MM.1S (cell line): ENCODE measurements at regions not wholly inside any gene's neighbourhood (a gene's known extent, or its start where the extent isn't known, plus 50 kb on each side); places are given as distances from the start of the nearest gene placed in this dataset.

Source experiments
- DNase-seq: peaks from one replicate; pipeline ENCODE4 v3.0.0-alpha.2; 2015
- H2AFZ ChIP-seq: fragments of 300-600 bp; sonication (generic); 2 replicates; pipeline ENCODE4 v1.6.0; 2016; ENCODE audit warnings: antibody characterized with exemption, low read length
- H3F3A ChIP-seq: fragments of 300-600 bp; sonication (generic); 2 replicates; pipeline ENCODE4 v1.6.1; 2016; ENCODE audit warnings: mild to moderate bottlenecking, antibody characterized with exemption, low read length, moderate library complexity, mixed read lengths; ENCODE audit not compliant: insufficient read depth
- H3K27ac ChIP-seq: fragments of 300-600 bp; sonication (generic); 2 replicates; pipeline ENCODE4 v1.5.1; 2016; ENCODE audit warnings: mild to moderate bottlenecking, low read length
- H3K27me3 ChIP-seq: fragments of 300-600 bp; sonication (generic); replicated peaks from 2 replicates; pipeline ENCODE4 v1.6.0; 2016; ENCODE audit warnings: low read length; ENCODE audit not compliant: insufficient read depth
- H3K36me3 ChIP-seq: fragments of 300-600 bp; sonication (generic); replicated peaks from 2 replicates; pipeline ENCODE4 v1.6.1; 2016; ENCODE audit warnings: mild to moderate bottlenecking, low read length, mixed read lengths; ENCODE audit not compliant: insufficient read depth
- H3K4me1 ChIP-seq: fragments of 300-600 bp; sonication (generic); 2 replicates; pipeline ENCODE4 v1.6.1; 2016; ENCODE audit warnings: low read length, mixed read lengths
- H3K4me2 ChIP-seq: fragments of 300-600 bp; sonication (generic); 2 replicates; pipeline ENCODE4 v1.6.0; 2016; ENCODE audit warnings: low read depth, low read length
- H3K4me3 ChIP-seq: fragments of 300-600 bp; sonication (generic); 2 replicates; pipeline ENCODE4 v1.5.1; 2016; ENCODE audit warnings: low read length, mixed read lengths
- H3K79me2 ChIP-seq: fragments of 300-600 bp; sonication (generic); 2 replicates; pipeline ENCODE4 v1.6.1; 2016; ENCODE audit warnings: mixed run types, low read length, mixed read lengths
- H3K9ac ChIP-seq: fragments of 300-600 bp; sonication (generic); 2 replicates; pipeline ENCODE4 v1.6.1; 2016; ENCODE audit warnings: low read length, mixed read lengths
- H3K9me2 ChIP-seq: fragments of 300-600 bp; sonication (generic); replicated peaks from 2 replicates; pipeline ENCODE4 v1.6.1; 2016; ENCODE audit warnings: mild to moderate bottlenecking, low read length, mixed read lengths; ENCODE audit not compliant: insufficient read depth
- H3K9me3 ChIP-seq: fragments of 300-600 bp; sonication (generic); replicated peaks from 2 replicates; pipeline ENCODE4 v1.6.1; 2016; ENCODE audit warnings: mild to moderate bottlenecking, low read length, mixed read lengths; ENCODE audit not compliant: insufficient read depth
- H4K20me1 ChIP-seq: fragments of 300-600 bp; sonication (generic); 2 replicates; pipeline ENCODE4 v1.6.1; 2016; ENCODE audit warnings: mild to moderate bottlenecking, low read length, moderate library complexity, mixed read lengths; ENCODE audit not compliant: insufficient read depth
- EZH2 ChIP-seq: fragments of 300-600 bp; sonication (generic); optimal IDR thresholded peaks from 2 replicates; pipeline ENCODE3; 2017; ENCODE audit warnings: low read depth, mild to moderate bottlenecking, antibody characterized with exemption, low read length, mixed read lengths
- EZH2phosphoT487 ChIP-seq: fragments of 300-600 bp; sonication (generic); IDR thresholded peaks from 2 replicates; pipeline ENCODE4 v1.6.1; 2018; ENCODE audit warnings: antibody characterized with exemption, low read length
- TF ChIP-seq, protein P1 (sequence below): fragments of 300-600 bp; sonication (generic); IDR thresholded peaks from 2 replicates; pipeline ENCODE4 v1.5.1; 2016; ENCODE audit warnings: antibody characterized with exemption, low read length, mixed read lengths

DNA sequence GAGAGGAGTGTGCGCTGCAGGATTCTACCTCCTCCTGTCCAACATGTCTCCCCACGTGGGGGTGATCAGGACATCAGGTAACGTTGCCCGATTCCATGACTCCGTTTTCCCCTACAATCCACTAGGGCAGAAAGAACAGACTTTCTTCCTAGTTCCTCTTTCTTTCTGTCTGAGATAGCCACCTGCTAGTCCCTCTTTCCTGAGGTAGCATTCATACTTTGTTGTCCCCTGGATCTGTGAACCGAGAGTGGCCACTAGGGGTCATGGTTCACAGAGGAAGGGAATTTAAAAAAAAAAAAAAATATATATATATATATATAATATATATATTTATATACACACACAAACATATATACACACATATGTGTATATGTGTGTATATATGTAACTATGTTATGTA, 210.0 kb upstream of the ZNF521 start:
- no peaks in the 10 kb centered on the region for H4K20me1 ChIP-seq
- no peak overlapping the region for H3K4me3 ChIP-seq
- peak; percentile 31 for DNase-seq
- no peaks in the 10 kb centered on the region for H3K27me3 ChIP-seq
- H3F3A ChIP-seq: no peaks in the 10 kb centered on the region
- no peaks in the 10 kb centered on the region for H3K9me2 ChIP-seq
- no peak overlapping the region for H2AFZ ChIP-seq
- H3K27ac ChIP-seq: no peak overlapping the region
- no peaks in the 10 kb centered on the region for H3K79me2 ChIP-seq
- no peaks in the 10 kb centered on the region for H3K36me3 ChIP-seq
- no peak overlapping the region for H3K4me2 ChIP-seq
- H3K9me3 ChIP-seq: no peaks in the 10 kb centered on the region
- no peaks in the 10 kb centered on the region for H3K4me1 ChIP-seq
- H3K9ac ChIP-seq: no peak overlapping the region
- TF ChIP-seq, protein P1, sequence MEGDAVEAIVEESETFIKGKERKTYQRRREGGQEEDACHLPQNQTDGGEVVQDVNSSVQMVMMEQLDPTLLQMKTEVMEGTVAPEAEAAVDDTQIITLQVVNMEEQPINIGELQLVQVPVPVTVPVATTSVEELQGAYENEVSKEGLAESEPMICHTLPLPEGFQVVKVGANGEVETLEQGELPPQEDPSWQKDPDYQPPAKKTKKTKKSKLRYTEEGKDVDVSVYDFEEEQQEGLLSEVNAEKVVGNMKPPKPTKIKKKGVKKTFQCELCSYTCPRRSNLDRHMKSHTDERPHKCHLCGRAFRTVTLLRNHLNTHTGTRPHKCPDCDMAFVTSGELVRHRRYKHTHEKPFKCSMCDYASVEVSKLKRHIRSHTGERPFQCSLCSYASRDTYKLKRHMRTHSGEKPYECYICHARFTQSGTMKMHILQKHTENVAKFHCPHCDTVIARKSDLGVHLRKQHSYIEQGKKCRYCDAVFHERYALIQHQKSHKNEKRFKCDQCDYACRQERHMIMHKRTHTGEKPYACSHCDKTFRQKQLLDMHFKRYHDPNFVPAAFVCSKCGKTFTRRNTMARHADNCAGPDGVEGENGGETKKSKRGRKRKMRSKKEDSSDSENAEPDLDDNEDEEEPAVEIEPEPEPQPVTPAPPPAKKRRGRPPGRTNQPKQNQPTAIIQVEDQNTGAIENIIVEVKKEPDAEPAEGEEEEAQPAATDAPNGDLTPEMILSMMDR: peak; percentile 24
- no peak for TF ChIP-seq EZH2

DNA sequence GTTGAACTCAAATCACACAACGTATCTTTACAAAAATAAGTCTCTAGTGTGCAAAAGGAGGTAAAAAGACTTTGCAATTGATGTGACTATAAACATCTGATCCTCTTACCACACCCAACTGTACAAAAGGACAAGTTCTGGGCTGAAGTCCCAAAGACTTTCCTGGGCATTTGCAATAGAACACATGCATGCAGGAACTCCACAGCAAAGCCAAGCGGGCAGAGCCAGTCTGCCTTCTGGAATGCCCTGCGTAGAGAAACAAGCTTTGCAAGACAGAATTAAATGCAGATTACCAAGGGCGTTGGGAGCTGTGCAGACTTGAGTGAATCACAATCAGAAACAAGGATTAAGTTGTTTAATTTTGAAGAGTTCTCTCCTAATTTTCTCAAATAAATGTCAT, 208.4 kb upstream of the ZNF521 start:
- H3K4me2 ChIP-seq: no peak overlapping the region
- H3K27me3 ChIP-seq: no peaks in the 10 kb centered on the region
- H3K4me3 ChIP-seq: no peak overlapping the region
- no peaks in the 10 kb centered on the region for H3K36me3 ChIP-seq
- no peaks in the 10 kb centered on the region for H3K4me1 ChIP-seq
- no peaks in the 10 kb centered on the region for H3F3A ChIP-seq
- no peaks in the 10 kb centered on the region for H3K9me3 ChIP-seq
- no peaks in the 10 kb centered on the region for H3K79me2 ChIP-seq
- H3K9me2 ChIP-seq: no peaks in the 10 kb centered on the region
- H2AFZ ChIP-seq: no peak overlapping the region
- H3K27ac ChIP-seq: no peak overlapping the region
- DNase-seq: no peak
- no peaks in the 10 kb centered on the region for H4K20me1 ChIP-seq
- no peak overlapping the region for H3K9ac ChIP-seq
- TF ChIP-seq, protein P1: no peak
- TF ChIP-seq EZH2 (no peak), EZH2phosphoT487 (no peak)

DNA sequence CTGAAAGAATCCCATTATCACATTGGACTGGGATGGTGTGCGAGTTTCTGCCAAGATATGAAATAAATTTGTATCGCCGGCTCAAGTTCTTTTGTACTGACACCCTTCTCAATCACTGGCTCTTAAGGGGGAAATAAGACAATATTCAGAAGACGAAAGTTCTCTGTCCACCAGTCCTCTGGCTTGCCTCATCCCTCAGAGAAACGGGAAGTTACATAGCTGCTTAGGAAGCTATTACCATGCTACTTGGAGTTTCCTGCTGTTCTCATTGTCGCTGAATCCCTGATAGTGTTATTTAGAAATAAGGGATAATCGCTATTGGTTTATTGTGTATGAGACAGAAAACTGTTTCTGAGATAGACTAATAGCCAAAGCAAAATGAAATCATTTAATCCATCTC, 205.0 kb upstream of the ZNF521 start:
- Histone ChIP-seq H3K9me3 (no peaks in the 10 kb centered on the region), H3K4me2 (no peak overlapping the region), H3K4me3 (no peak overlapping the region), H3K27ac (no peak overlapping the region), H4K20me1 (no peaks in the 10 kb centered on the region), H3K4me1 (no peaks in the 10 kb centered on the region), H2AFZ (no peak overlapping the region), H3K9me2 (no peaks in the 10 kb centered on the region), H3F3A (no peaks in the 10 kb centered on the region), H3K9ac (no peak overlapping the region), H3K36me3 (no peaks in the 10 kb centered on the region), H3K27me3 (no peaks in the 10 kb centered on the region), H3K79me2 (no peaks in the 10 kb centered on the region)
- no peak for DNase-seq
- TF ChIP-seq, protein P1: no peak
- no peak for TF ChIP-seq EZH2phosphoT487
- TF ChIP-seq EZH2: no peak
